Daoy (cell line): ENCODE measurements at regions not wholly inside any gene's neighbourhood (a gene's known extent, or its start where the extent isn't known, plus 50 kb on each side); places are given as distances from the start of the nearest gene placed in this dataset.

ENCODE experiments used
- DNase-seq: peaks from one replicate; pipeline ENCODE4 v3.0.0-alpha.2; 2015; ENCODE audit warnings: low read depth

- DNase-seq: no peak
Measured at GRCh38 chr17:10968007-10968406, 130.1 kb upstream of the PIRT start.

GRCh38 chr17:10956821-10957220, 118.9 kb upstream of the PIRT start:
- DNase-seq: no peak

GRCh38 chr17:10944819-10945218, 106.9 kb upstream of the PIRT start:
- no peak for DNase-seq

DNA sequence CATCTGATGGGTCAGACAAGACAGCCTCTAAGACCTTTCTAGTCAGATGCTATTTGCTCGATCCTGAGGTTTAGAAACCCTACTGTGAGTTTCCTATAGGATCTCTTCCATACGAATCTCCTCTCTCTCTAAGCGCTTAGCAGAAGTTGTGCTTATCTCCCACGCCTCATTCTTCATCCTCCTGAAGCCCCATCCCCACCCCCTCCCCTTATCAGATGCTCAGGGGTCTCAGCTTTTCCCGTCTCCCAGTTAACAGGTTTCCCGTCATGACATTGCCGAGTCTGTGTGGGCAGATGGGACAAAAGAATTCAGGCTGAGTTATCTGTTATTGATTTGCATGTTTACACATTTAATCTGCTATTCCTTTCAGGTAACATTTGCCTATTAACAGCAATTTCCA, 99.0 kb upstream of the PIRT start:
- no peak for DNase-seq

- DNase-seq: no peak
Measured at GRCh38 chr17:10932938-10933337, 95.1 kb upstream of the PIRT start.

DNA sequence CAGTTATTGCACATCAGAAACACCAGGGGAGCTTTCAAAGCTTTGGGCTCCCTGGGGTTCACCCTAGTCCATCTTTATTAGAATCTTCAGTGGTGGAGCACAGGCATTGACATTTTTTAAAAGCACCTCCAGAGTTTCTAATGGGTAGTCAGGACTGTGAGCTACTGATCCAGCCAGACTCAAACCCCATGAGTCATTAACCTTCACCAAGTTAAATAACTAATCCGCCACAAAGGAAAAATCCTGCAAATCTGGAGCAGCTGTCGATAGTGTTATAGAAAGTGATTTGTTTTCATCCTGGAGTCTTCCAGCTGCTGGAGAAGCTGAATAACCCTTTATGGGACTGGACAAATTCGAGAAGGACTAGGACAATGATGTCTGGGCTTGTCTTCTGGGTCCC, 93.2 kb upstream of the PIRT start:
- DNase-seq: no peak

GRCh38 chr17:10927712-10928111, 89.8 kb upstream of the PIRT start:
- DNase-seq: no peak

GRCh38 chr17:10920558-10921108, 82.7 kb upstream of the PIRT start:
- DNase-seq: no peak

GRCh38 chr17:10907370-10907769, 69.5 kb upstream of the PIRT start:
- no peak for DNase-seq

DNA sequence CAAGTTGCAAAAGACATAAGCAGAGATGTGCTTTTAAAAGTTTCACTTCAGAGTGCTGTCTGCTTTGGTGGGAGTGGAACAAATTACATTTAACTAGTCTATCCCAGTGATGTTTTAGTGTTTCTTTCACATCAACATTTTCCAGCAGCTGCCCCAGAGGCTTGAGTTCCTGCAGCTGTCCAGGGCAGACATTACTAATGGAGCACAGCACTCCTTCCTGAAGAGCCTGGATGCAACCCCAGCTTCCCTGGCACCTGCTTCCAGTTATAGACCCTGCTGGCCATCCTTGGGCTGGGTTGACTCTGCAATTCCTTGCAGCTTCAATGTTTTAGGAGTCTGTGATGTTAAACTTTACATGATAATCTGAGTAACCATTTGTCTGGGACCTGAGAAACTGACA, 61.4 kb upstream of the PIRT start:
- no peak for DNase-seq

- no peak for DNase-seq
Measured at GRCh38 chr17:10894220-10894619, 56.3 kb upstream of the PIRT start.

DNA sequence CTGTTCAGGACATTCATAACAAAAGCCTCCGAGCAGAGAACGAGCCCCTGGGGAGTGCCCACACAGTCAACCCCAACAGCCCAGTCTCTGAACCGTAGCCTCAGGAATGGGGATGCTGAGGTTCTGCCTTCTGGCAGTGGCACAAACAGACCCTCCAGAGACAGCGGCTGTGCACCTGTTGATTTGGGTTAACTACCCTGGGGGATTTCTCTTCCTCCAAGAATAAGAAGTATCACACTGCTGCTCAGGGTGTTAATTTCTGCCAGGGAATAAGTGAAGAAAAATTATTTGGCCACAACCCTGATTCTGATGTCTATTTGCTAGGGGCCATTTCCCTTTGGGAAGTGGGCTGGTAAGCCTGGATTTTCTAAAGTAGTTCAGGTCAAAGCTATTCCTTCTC, 51.0 kb upstream of the PIRT start:
- no peak for DNase-seq
